ENCODE measurements at regions not wholly inside any gene's neighbourhood (a gene's known extent, or its start where the extent isn't known, plus 50 kb on each side); places are given as distances from the start of the nearest gene placed in this dataset.

DNA sequence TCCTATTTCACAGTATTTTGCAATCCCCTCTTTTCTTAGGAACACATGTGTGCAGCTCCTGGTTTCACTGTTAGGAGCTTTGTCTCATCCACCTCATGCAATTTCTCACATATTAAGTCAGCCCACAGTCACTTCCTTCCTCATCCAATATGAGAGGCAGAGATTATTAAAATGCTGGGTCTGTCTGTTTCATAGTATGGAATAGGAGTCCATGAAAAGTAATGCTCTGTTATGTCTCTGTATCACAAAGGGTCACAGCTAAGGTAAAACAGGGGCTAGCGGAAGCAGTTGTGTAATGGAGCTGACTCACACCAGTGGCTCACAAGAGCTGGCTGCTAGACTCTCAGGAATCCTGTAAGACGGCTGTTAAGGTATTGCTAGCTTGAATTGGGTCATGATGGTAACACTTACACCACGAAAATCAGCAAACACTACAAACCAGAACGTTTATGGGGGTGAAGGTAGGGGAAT, 216.5 kb downstream of the EFNB2 start:
- intact Hi-C loops (cut with DNase I) = no loop called here
- no peak for DNase-seq

GRCh38 chr13:106314417-106314816, 221.0 kb downstream of the EFNB2 start:
- no peak for DNase-seq
- intact Hi-C loops (cut with DNase I) = no loop called here

- DNase-seq = no peak
- intact Hi-C loops (cut with DNase I) = no loop called here
These were observed 224.5 kb downstream of the EFNB2 start for GRCh38 chr13:106311004-106311403.

DNA sequence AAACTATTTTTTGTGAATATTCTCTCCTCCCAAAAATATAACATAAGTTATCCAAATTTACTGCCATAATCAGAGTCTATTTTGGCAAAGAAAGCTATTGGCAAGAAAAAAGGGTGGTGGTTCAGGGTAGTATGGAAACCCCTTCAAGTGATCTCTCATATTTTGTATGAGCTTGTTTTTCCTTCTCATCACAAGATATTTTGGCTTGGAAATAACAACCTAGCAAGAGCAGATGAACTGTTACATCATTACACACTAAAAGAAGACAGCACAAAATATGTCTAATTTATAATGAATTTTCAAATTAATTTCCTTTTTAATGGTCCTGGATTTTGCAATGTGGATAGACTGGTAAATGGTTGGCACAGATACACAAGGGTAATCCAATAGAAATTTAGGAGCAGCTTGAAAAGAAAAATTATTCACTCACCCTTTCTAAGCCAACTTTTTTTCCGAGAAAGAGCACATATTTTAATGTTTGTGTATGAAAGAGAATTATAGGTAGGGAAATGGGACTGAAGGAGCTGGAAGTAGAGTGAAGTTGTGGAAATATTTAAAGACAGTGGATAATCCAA, 225.1 kb downstream of the EFNB2 start:
- no peak for DNase-seq
- intact Hi-C loops (cut with DNase I) = no loop called here

DNA sequence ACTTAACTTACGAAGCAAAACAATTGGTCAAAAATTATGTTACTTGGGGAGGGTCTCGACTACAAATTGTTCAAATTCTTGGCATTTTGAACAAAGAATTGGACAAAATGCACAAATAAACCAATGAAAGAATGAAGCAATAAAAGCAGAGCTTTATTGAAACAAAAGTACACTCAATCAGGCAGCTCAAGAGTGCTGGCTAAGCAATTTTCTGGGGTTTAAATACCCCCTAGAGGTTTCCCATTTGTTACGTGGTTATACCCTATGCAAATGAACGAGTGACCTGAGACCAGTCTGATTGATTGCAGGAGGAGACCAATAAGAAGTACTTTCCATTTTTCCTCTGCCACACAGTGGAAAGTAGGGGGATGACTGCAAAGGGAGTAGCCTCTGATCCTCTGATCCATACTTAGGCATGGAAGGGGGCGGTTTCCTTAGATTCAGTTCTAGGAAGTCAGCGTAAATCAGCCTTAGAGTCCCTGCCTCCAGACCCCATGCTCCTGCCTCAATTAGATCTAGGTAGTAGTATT, 228.6 kb downstream of the EFNB2 start:
- DNase-seq = no peak

GRCh38 chr13:106302843-106303242, 232.6 kb downstream of the EFNB2 start:
- no peak for DNase-seq
- intact Hi-C loops (cut with DNase I) = no loop called here

More for the DNA sequence above, 228.6 kb downstream of the EFNB2 start:
- intact Hi-C loops (cut with DNase I) = no loop called here

GRCh38 chr13:106302011-106302410, 233.5 kb downstream of the EFNB2 start:
- intact Hi-C loops (cut with DNase I) = no loop called here
- DNase-seq = no peak

- no peak for DNase-seq
- intact Hi-C loops (cut with DNase I) = no loop called here
These were observed 235.8 kb downstream of the EFNB2 start for GRCh38 chr13:106299621-106300020.

DNA sequence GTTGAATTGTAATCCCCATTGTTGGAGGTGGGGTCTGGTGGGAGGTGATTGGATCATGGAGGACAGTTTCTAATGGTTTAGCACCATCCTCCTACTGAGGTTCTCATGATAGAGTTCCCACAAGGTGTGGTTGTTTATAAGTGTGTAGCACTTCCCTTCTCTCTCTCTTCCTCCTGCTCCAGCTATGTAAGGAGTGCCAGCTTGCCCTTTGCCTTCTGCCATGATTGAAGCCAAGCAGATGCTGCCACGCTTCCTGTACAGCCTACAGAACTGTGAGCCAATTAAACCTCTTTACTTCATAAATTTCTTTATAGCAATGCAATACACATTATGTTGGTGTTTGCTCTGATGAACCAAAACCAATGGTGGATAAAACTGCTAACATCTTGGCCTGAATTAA, 238.2 kb downstream of the EFNB2 start:
- DNase-seq = no peak
- intact Hi-C loops (cut with DNase I) = no loop called here

DNA sequence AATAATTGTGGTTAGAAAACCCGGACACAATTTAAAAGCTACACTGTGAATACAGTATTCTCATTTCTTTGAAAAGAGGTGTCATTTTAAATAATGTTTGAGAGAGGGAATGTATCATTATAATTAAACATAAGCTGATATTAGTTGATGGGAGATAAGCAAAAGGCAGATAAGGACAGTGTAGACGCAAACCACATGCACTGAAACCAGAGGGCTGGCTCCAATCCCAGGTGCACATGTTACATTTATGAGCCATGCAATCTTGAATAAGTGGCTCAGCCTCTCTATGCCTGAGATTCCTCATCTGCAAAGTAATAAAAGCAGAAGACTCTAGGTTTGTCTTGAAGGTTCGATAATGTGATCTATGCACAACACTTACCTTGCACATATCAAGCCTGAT, 238.7 kb downstream of the EFNB2 start:
- DNase-seq = no peak
- intact Hi-C loops (cut with DNase I) = no loop called here

- intact Hi-C loops (cut with DNase I) = no loop called here
- no peak for DNase-seq
These were observed 239.5 kb downstream of the EFNB2 start for GRCh38 chr13:106295971-106296370.

DNA sequence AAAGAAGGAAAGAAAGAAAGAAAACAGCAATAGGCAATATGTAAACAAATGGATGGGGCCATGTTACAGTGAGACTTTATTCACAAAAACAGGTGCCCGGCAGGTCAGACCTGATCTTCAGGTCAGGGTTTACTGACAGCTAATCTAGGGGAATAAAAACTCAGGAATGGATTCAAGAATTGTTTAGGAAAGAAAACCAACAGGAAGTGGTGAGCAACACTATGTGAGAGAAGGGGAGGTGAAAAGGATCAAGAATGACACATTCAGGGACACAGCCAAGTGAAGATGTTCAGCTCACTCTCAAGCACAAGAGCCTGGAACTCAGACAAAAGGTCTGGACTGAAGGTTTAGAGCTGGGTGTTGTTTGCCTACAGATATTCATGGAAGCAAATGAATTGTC, 244.5 kb downstream of the EFNB2 start:
- no peak for DNase-seq
- intact Hi-C loops (cut with DNase I) = no loop called here

DNA sequence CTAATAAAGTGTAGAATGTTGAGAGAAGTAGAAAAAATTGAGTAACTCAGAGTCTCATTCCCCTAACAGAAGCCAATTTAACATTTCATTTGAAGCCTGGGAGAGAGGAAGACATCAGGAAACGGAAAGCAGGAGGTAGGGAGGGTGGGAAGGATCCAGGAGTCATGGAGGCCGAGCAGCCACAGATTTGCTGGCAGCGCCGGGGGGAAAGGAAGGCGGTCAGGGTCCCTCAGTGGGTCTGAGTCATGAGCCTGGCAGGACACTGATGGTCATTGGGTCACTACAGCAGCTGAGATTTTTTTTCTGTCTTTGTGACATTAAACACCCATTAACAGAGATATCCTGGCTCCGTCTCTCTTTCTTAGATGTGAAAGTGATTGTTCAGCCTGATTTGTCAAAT, 248.1 kb downstream of the EFNB2 start:
- intact Hi-C loops (cut with DNase I) = no loop called here
- DNase-seq = no peak

- intact Hi-C loops (cut with DNase I) = no loop called here
- no peak for DNase-seq
These were observed 248.7 kb downstream of the EFNB2 start for GRCh38 chr13:106286811-106287210.

DNA sequence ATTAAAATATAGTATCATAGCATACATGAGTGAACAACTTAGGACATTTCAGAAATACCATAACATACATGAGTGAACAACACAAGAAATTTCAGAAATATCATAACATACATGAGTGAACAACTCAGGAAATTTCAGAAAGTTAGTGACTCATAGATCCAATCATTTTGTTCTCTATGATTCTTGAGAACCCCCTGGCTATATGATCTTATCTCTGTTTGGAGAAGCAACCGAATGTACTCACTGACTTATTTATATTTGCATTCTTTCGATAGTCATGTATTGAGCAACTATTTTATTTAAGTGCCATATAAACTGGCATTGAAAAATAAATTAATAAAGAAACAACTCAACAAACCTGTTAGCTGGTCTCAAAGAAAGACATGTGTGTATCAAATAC, 251.1 kb downstream of the EFNB2 start:
- intact Hi-C loops (cut with DNase I) = no loop called here
- DNase-seq = no peak

DNA sequence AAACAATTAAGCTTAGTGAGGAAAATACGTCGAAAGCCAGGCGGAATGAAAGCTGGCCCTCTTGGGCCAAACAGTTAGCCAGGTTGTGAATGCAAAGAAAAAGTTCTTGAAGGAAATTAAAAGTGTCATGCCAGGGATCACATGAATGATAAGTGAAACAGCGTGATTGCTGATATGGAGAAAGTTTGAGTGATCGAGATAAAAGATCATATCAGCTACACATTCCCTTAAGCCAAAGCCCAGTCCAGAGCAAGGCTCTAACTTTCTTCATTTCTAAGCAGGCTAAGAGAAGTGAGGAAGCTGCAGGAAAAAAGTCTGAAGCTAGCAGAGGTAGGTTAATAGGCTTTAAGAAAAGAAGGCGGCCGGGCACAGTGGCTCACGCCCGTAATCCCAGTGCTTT, 254.0 kb downstream of the EFNB2 start:
- intact Hi-C loops (cut with DNase I) = no loop called here

DNA sequence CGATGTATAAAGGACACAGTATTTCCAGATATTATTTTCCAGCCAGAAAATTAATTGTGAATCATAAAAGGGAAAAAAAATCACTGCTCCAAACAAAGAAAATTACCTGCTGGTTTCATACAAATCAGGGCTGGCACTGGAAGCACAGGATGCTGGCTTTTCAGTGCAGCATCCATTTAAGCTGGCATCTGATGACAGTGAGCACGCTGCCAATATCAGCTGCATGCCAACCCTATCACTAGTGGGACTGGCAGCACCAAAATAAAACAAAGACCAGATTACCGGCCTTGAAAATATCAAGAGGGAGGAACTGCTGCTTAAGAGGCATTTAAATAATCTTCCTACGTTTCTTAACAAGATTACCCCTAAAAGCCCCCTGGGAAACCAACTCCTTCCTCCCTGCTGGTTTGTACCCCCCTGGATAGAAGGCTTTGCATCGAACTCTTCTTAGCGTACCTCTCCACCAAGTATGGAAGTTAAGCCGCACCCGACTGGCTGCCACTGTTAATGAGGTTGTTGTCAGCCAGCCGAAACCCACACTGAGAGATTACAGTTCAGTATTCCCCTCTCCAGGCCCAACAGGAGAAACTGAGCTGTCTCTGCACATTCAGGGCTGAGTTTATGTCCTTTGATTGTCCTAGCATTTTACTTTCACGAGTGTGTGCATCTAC, 257.8 kb downstream of the EFNB2 start:
- intact Hi-C loops (cut with DNase I) = no loop called here
- peak in 11 of 42 donors; percentile 3 to 50 (median 16) for DNase-seq

More for the DNA sequence above, 254.0 kb downstream of the EFNB2 start:
- no peak for DNase-seq

GRCh38 chr13:106276876-106277275, 258.6 kb downstream of the EFNB2 start:
- intact Hi-C loops (cut with DNase I) = no loop called here
- DNase-seq = peak in 1 of 42 donors; percentile 18

- intact Hi-C loops (cut with DNase I) = no loop called here
- DNase-seq = no peak
These were observed 259.9 kb downstream of the EFNB2 start for GRCh38 chr13:106275446-106276032.

GRCh38 chr13:106274551-106275203, 260.8 kb downstream of the EFNB2 start:
- intact Hi-C loops (cut with DNase I) = no loop called here
- no peak for DNase-seq
